HG03354 (cell line): ENCODE measurements at regions not wholly inside any gene's neighbourhood (a gene's known extent, or its start where the extent isn't known, plus 50 kb on each side); places are given as distances from the start of the nearest gene placed in this dataset.

Experiments used
- ATAC-seq: cut with Tn5 transposase; IDR thresholded peaks from one replicate; pipeline ENCODE4 v1.9.1; 2021; ENCODE audit warnings: mild to moderate bottlenecking; ENCODE audit not compliant: unreplicated experiment, poor library complexity, severe bottlenecking

DNA sequence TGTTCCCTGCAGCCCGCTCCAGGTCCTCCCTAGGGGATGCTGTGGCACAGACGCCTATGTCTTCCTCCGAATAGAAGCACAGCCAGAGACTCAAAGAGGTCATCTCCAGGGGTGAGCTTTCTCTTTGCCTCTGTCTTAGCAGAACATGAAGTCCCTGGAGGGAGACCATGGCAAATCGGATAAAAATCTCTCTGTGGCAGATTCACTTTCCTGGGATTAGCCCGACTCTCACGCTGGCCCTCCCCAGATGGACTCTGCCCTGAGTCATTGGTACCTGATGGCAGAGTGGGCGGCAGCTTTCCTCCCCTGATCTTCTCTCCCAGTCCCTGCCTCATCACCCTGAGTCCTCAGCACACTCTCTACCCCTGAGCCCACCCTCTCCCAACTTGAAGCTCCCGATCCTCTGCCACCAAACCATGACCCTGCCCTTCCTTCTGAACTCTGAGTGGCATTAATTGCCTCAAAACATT, 58.0 kb upstream of the CCDC167 start:
- ATAC-seq, result no peak

DNA sequence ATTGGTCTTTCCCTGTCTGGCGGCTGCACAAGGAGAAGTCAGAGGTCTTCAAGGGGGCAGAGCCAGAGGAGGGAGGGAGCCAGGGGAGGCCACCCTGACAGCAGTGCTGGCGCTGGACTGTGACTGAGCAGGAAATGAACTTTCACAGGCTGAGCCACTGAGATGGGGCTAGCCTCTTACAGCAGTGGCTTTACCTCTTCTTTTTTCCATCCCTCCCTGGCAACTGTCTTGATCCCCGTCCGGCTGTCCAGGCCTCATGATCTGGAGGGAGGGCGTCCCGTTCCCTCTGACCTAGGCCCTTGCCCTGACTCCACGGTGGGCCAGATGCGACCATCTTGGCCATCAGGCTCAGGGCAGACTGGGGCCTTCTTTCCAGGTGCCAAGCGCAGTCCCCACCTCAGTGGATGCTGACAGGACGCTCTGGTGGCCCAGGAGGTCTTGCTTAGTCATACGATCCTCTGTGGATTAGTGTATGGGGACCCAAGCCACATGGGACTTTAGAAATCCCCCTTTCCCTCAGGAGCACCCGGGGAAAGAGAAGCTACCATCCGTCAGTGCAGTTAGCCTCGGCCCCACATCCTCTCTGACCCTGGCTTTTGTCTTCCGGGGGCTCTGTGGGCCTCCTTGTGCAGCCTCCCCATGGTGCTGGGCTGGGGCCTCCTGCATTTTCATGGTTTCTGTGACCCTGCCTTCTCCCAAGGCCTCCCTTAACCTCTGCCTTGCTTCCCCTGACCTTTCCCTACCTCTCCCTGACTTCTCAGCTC, 57.4 kb upstream of the CCDC167 start:
- no peak for ATAC-seq

DNA sequence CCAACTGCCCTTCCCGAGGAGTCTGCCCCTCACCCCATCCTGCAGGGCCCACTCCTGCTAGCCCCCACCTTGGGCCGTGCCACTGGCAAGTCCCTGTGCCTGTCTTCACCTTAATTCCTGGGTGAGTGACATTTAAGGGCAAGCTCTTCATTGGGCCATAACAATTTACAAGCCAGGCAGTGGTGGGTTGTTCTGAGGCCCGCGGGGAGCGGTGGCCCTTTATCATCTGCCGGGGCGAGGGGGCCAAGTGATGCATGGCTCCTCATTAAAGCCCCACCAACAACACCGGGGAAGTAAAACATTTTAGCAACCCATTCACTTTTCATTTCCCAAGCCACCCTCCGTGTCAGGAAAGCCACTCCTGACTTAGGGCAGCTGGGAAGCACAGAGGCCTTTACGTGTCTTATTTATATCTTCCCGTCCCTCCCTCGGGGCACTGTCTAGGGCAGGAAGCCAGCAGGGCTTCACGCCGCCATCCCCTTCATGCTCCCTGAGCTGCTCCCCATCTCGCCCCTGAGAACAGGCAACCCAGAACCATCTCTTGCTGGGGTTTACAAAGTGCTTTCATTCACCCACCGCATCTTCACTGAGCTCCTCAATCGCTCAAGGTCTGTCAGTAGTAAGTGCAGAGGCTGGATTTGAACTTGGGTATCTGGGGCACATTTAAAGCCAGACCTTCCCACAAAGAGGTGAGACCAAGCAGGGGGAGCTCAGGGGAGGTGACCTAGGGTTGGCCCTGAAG, 55.5 kb upstream of the CCDC167 start:
- ATAC-seq, result no peak

DNA sequence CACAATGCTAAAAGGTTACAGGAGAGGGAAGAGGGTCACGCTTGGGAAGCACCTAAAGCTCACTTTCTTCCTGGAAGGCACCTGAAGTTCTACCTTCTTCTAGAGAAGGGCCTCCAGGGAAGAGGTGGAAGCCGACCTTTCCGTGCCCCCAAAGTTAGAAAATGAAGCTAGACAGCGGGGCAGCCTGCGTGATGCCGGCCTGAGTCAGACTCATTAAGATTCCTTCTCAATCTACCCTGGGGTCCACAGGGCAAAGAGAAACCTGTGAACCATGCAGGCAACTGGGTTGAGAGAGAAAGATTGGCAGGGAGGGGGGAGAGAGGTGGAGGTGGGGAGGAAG, 54.8 kb upstream of the CCDC167 start:
- ATAC-seq, result no peak

DNA sequence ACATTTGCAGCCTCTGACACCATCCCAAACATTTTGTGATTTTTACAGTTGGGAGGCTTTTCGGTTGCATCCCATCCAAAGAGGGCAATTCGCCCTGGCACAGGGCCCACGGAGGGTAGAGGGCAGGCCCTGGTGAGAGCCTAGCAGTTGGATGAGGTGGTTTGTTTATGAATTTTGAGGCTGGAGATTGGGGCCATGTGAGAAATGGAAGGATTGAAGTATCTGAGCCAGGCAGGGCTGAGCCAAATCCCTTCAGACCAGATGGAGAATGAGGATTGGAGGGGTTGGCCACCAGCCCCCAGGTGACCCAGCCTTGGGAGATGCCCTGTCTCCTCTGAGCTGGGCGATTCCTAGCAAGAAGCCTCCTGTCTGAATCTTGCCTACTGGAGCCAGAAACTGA, 52.6 kb upstream of the CCDC167 start:
- ATAC-seq, result no peak

DNA sequence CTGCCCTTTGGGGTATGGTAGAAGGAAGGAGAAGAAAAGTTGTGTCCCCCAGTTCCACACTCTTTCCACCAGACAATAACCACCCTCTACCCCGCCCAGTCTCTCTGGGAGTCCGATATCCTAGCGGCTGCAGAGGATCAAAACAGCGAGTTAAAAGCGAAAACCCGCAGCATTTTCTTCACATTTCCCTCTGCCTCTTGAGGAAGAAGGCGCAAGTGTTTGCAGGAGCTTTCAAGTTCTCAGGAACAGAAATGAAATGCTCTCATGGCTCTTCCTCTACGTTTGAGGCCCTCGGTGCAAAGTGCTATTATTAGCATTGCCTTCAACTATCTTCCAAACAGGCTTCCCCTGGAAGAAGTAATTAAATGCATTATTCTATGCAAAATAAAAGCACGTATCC, 52.2 kb upstream of the CCDC167 start:
- no peak for ATAC-seq

DNA sequence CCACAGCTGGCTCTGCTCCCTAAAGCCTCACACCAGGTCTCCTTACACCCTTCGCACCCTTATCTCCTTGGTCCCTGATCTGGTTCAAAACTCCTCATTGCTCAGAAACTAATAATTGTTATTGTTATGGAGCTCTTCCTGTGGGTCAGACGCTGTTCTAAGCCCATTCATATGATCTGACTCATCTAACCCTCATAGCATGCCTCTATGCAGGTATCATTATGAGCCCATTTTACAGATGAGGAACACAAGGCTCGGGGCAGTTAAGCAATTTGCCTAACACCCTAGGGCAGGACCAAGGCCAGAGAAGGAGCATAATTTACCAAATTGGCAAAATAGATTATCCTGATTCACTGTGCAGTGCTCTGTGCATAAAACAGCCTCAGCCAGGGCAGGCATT, 51.8 kb upstream of the CCDC167 start:
- no peak for ATAC-seq

DNA sequence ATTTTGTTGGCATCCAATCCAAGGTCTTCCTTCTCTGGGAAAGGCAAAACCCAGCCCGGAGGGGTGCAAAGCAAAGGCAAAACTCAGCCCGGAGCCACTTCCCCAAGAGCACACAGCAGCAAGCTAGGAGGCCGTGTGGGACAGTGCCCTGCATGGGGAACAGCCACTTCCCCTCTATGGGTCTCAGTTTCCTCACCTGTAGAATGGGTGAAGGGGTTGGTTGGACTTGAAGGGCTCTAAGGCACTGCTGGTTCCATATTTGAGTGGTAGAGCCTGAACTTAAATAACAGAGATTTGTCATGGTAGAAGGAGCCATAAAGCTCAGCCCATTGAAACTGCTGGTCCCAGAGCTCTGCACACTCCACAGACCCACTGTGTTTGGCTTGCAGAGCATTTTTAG, 51.3 kb upstream of the CCDC167 start:
- no peak for ATAC-seq

DNA sequence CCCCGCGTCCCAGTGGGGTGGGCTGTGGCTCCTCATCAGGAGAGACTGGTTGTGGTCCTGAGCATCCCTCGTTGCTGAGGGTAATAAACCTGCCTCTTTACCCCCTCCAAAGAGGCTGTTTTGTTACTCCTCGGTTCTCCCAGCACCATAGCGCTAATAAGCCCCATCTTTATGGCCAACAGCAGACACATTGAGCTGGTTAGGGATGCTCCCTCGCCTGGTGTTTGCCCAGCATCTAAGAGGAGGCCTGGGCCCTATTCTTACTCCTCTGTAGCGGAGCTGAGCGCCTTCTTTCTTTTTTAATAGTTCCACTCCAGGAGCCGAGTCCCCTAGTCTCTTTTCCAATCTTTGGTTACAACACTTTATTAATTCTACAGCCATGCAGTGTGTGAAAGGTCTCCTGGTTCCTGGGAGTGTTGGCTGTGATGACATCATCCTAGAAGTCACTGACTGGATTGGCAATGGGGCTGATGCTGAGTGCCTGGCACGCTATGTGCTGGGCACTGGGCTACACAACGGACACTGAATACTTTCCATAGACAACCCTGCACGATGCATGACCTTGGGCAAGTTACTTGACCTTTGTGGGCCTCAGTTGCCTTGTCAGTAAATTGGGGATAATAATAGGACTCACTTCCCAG, 50.6 kb upstream of the CCDC167 start:
- ATAC-seq, result no peak

DNA sequence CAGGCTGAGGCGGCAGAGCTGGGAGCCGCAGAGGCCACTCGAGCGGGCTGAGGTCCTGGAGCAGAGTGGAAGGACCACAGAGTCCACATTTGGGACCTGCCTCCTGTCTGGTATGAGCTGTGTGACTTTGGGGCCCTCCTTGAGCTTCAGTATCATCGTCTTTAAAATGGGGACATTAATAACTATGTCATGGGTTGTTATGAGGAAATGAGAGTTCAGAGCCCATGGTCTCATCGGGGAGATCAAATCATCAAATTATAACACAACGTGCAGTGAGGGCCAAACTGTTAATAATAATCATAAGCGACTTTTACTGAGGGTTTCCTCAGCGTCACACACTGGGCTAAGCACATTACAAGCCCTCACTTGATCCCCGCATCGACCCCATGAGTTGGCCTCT, 49.9 kb upstream of the CCDC167 start:
- ATAC-seq, result no peak
